Prostate gland (tissue), 2 donors: ENCODE measurements at regions not wholly inside any gene's neighbourhood (a gene's known extent, or its start where the extent isn't known, plus 50 kb on each side); places are given as distances from the start of the nearest gene placed in this dataset.

Experiments
- CTCF ChIP-seq, 4 experiments: fragments of 200-600 bp in 2 of 4; fragments of 450-650 bp in 2 of 4; sonication (generic) in 2 of 4; IDR thresholded peaks; 1 replicate in 3 of 4; 2 replicates in 1 of 4; pipeline ENCODE4 v1.5.1; 2016 to 2019; ENCODE audit warnings: antibody characterized with exemption in 4 of 4, mild to moderate bottlenecking in 2 of 4, moderate library complexity in 2 of 4
- POLR2A ChIP-seq: fragments of 450-650 bp; IDR thresholded peaks from one replicate; pipeline ENCODE4 v1.6.1; 2016; ENCODE audit warnings: antibody characterized with exemption, mild to moderate bottlenecking

DNA sequence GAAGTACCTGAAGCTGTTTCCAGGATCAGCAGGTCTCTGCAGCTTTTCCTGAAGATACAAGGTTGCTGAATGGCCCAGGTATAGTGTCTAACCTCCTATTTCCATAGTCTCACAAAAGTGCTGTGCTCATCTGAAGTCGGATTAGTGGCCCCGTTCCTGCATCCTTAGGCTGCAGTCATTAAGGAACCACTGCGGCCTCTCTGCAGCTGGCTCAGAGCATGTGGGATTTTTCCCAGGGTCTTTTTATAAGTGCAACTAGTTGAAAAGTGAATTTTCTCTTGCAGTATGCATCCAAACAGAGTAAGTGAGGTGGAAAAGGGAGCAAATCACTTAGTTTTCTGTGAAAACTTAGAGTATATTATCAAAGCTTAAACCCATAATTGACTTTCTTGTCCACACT lies 565.3 kb upstream of the NEGR1 start:
- TF ChIP-seq POLR2A (no peak), CTCF (IDR thresholded peaks at IDR 0.05) (no peak)
